Activated B cell treated with CpG ODN at 0.5 μM for 24 hours (primary cell): ENCODE measurements at regions not wholly inside any gene's neighbourhood (a gene's known extent, or its start where the extent isn't known, plus 50 kb on each side); places are given as distances from the start of the nearest gene placed in this dataset.

Source experiments
- ATAC-seq: fragments of 200-7000 bp; cut with Tn5 transposase; one replicate; pipeline ENCODE4 v1.10.0; 2021; ENCODE audit warnings: low read depth, mild to moderate bottlenecking, moderate library complexity
- CTCF ChIA-PET: fragments of 350-600 bp; sonication (Branson Sonifier 250); formaldehyde crosslinking; loops from one replicate; lab custom pipeline; 2021; ENCODE audit warnings: antibody characterized with exemption; lab: Charles Lee
- POLR2A ChIA-PET: fragments of 350-600 bp; sonication (Branson Sonifier 250); formaldehyde crosslinking; loops from one replicate; lab custom pipeline; 2021; ENCODE audit warnings: antibody characterized with exemption; lab: Charles Lee
- DNase-seq: peaks from one replicate; pipeline ENCODE4 v3.0.0; 2022
- H3K27ac Mint-ChIP-seq: one replicate; pipeline ENCODE4 v1.8.0; 2020; ENCODE audit warnings: mixed read lengths
- H3K27me3 Mint-ChIP-seq: one replicate; pipeline ENCODE4 v1.8.0; 2021; ENCODE audit warnings: mixed read lengths
- H3K36me3 Mint-ChIP-seq: one replicate; pipeline ENCODE4 v1.8.0; 2021; ENCODE audit warnings: low read depth, mixed read lengths
- H3K4me1 Mint-ChIP-seq: one replicate; pipeline ENCODE4 v1.8.0; 2021; ENCODE audit warnings: mixed read lengths
- H3K4me3 Mint-ChIP-seq: one replicate; pipeline ENCODE4 v1.8.0; 2020; ENCODE audit warnings: mild to moderate bottlenecking, mixed read lengths
- H3K9me3 Mint-ChIP-seq: one replicate; pipeline ENCODE4 v1.8.0; 2020; ENCODE audit warnings: mixed read lengths
- CTCF ChIP-seq: fragments of 200-600 bp; IDR thresholded peaks from one replicate; pipeline ENCODE4 v1.8.0; 2022; ENCODE audit warnings: antibody characterized with exemption, mild to moderate bottlenecking
- intact Hi-C: fragments of 100-400 bp; cut with micrococcal nuclease; formaldehyde crosslinking; loops from one replicate; pipeline ENCODE4 v1.15.1; 2024

GRCh38 chr13:61756031-61756430 lies 340.4 kb upstream of the PCDH20 start:
- intact Hi-C loops: no loop called here
- DNase-seq (no peak), ATAC-seq (no peak)
- TF ChIP-seq CTCF: no peak
- CTCF ChIA-PET: no interaction called here
- Mint-ChIP-seq H3K27ac (no peak overlapping the region), H3K36me3 (no peaks in the 10 kb centered on the region), H3K4me1 (no peaks in the 10 kb centered on the region), H3K9me3 (peaks cover 22% of the 10 kb centered on the region), H3K27me3 (no peaks in the 10 kb centered on the region), H3K4me3 (no peak overlapping the region)
- POLR2A ChIA-PET: no interaction called here

- TF ChIP-seq CTCF: no peak
Measured at GRCh38 chr13:61751039-61751438, 335.4 kb upstream of the PCDH20 start.

DNA sequence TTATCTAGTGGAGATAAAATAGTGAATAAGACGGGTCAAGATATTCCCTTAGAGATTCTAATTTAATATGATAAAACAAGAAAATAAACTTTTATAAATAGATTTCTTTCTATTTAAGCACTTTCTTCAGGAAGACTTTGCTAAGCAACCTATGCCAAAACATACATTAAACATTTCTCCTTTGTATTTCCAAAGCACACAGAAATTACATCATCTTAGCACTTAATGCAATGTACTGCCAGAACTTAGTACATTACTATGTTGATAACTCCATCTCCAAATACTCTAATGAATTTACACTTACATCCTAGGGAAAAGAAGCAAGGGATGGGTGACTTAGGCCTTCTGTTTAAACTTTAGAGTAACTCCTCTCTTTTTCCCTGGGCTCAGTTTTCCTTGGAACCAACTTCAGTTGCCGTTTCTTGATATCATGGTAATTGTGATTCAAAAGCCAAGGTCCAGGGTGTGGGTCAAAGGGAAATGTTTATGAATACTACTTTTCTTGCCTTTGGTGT lies 322.6 kb upstream of the PCDH20 start:
- intact Hi-C loops: no loop called here
- POLR2A ChIA-PET: no interaction called here
- H3K4me1 Mint-ChIP-seq: no peaks in the 10 kb centered on the region
- TF ChIP-seq CTCF: no peak
- no peak overlapping the region for H3K4me3 Mint-ChIP-seq
- no peaks in the 10 kb centered on the region for H3K27me3 Mint-ChIP-seq
- DNase-seq (no peak), ATAC-seq (no peak)
- peaks cover 6% of the 10 kb centered on the region for H3K9me3 Mint-ChIP-seq
- CTCF ChIA-PET: no interaction called here
- no peaks in the 10 kb centered on the region for H3K36me3 Mint-ChIP-seq
- no peak overlapping the region for H3K27ac Mint-ChIP-seq

More at GRCh38 chr13:61751039-61751438, 335.4 kb upstream of the PCDH20 start:
- intact Hi-C loops: no loop called here
- no peaks in the 10 kb centered on the region for H3K4me1 Mint-ChIP-seq
- H3K27ac Mint-ChIP-seq: no peak overlapping the region
- no peaks in the 10 kb centered on the region for H3K27me3 Mint-ChIP-seq
- no peak for ATAC-seq
- no peak overlapping the region for H3K4me3 Mint-ChIP-seq
- H3K9me3 Mint-ChIP-seq: peaks cover 8% of the 10 kb centered on the region
- POLR2A ChIA-PET: no interaction called here
- no peak for DNase-seq
- no peaks in the 10 kb centered on the region for H3K36me3 Mint-ChIP-seq
- CTCF ChIA-PET: no interaction called here

DNA sequence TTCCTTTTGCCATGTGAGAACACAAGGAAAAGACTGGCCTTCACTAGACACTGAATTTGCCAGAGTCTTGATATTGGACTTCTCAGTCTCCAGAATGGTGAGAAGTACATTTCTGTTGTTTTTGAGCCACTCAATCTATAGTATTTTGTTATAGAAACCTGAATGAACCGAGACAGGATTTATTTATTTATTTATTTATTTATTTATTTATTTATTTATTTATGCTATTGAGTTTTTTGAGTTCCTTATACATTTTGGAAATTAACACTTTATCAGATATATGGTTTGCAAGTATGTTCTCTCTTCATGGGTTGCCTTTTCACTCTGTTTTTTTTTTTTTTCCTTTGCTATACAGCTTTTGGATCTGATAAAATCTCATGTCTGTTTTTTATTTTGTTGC lies 319.0 kb upstream of the PCDH20 start:
- Mint-ChIP-seq H3K27me3 (no peaks in the 10 kb centered on the region), H3K9me3 (peaks cover 9% of the 10 kb centered on the region), H3K27ac (no peak overlapping the region), H3K4me3 (no peak overlapping the region), H3K36me3 (no peaks in the 10 kb centered on the region), H3K4me1 (no peaks in the 10 kb centered on the region)
- intact Hi-C loops: no loop called here
- ChIA-PET POLR2A (no interaction called here), CTCF (no interaction called here)
- no peak for ATAC-seq
- DNase-seq: no peak
- TF ChIP-seq CTCF: no peak

GRCh38 chr13:61728471-61728870 lies 312.8 kb upstream of the PCDH20 start:
- DNase-seq: no peak

More at GRCh38 chr13:61728471-61728870, 312.8 kb upstream of the PCDH20 start:
- intact Hi-C loops: no loop called here
- ChIA-PET POLR2A (no interaction called here), CTCF (no interaction called here)
- Mint-ChIP-seq H3K4me3 (no peak overlapping the region), H3K27me3 (no peaks in the 10 kb centered on the region), H3K27ac (no peak overlapping the region), H3K36me3 (no peaks in the 10 kb centered on the region), H3K9me3 (peaks cover 16% of the 10 kb centered on the region), H3K4me1 (no peaks in the 10 kb centered on the region)
- TF ChIP-seq CTCF: no peak
- no peak for ATAC-seq
